NCI-H2196 (cell line): ENCODE measurements at regions not wholly inside any gene's neighbourhood (a gene's known extent, or its start where the extent isn't known, plus 50 kb on each side); places are given as distances from the start of the nearest gene placed in this dataset.
"Not testable (repeated sequence)": the region's sequence is repeated elsewhere in the genome, so short reads cannot be mapped to it uniquely, and the experiment has no call there.

Experiments used
- DNase-seq: peaks from one replicate; lab custom pipeline; 2025; ENCODE audit not compliant: unreplicated experiment; lab: John Stamatoyannopoulos, UW

GRCh38 chr13:28574617-28575142 lies 79.8 kb upstream of the FLT1 start:
- DNase-seq, result no peak

GRCh38 chr13:28573595-28574373 lies 78.9 kb upstream of the FLT1 start:
- no peak for DNase-seq

GRCh38 chr13:28572871-28573270 lies 77.9 kb upstream of the FLT1 start:
- DNase-seq, result no peak

- not testable (repeated sequence) for DNase-seq
These were observed 75.4 kb upstream of the FLT1 start for GRCh38 chr13:28570356-28570755.

GRCh38 chr13:28569886-28570285 lies 75.0 kb upstream of the FLT1 start:
- DNase-seq, result no peak

GRCh38 chr13:28568286-28568685 lies 73.4 kb upstream of the FLT1 start:
- DNase-seq, result peak; percentile 62

GRCh38 chr13:28566891-28567290 lies 72.0 kb upstream of the FLT1 start:
- DNase-seq, result no peak

GRCh38 chr13:28566283-28566682 lies 71.4 kb upstream of the FLT1 start:
- DNase-seq, result no peak

GRCh38 chr13:28564030-28564429 lies 69.1 kb upstream of the FLT1 start:
- peak; percentile 59 for DNase-seq

- DNase-seq, result no peak
These were observed 68.7 kb upstream of the FLT1 start for GRCh38 chr13:28563609-28564008.

- no peak for DNase-seq
These were observed 65.7 kb upstream of the FLT1 start for GRCh38 chr13:28560612-28561011.

- DNase-seq, result no peak
These were observed 64.8 kb upstream of the FLT1 start for GRCh38 chr13:28559636-28560259.

GRCh38 chr13:28558567-28558966 lies 63.6 kb upstream of the FLT1 start:
- DNase-seq, result no peak

GRCh38 chr13:28557725-28558520 lies 63.0 kb upstream of the FLT1 start:
- no peak for DNase-seq

GRCh38 chr13:28555096-28555495 lies 60.2 kb upstream of the FLT1 start:
- no peak for DNase-seq

GRCh38 chr13:28553971-28554370 lies 59.0 kb upstream of the FLT1 start:
- no peak for DNase-seq

GRCh38 chr13:28552288-28552687 lies 57.4 kb upstream of the FLT1 start:
- no peak for DNase-seq

GRCh38 chr13:28551498-28551895 lies 56.6 kb upstream of the FLT1 start:
- no peak for DNase-seq

- no peak for DNase-seq
These were observed 56.0 kb upstream of the FLT1 start for GRCh38 chr13:28550721-28551497.

GRCh38 chr13:28550091-28550490 lies 55.2 kb upstream of the FLT1 start:
- DNase-seq, result no peak

GRCh38 chr13:28548872-28549271 lies 53.9 kb upstream of the FLT1 start:
- no peak for DNase-seq
